HCT116 (cell line): ENCODE measurements at regions not wholly inside any gene's neighbourhood (a gene's known extent, or its start where the extent isn't known, plus 50 kb on each side); places are given as distances from the start of the nearest gene placed in this dataset.

Source experiments
- ATAC-seq: fragments of 200-7000 bp; cut with Tn5 transposase; 2 replicates; pipeline ENCODE4 v1.9.1; 2020; ENCODE audit warnings: mild to moderate bottlenecking, moderate library complexity
- BruUV-seq: library from RNA; stranded (reverse); fragments of 400-500 nt; replicated peaks from 2 replicates; lab custom pipeline; 2021; lab: Mats Ljungman, UMichigan
- CTCF ChIA-PET: fragments of 300-600 bp; sonication (Branson Sonifier 250); formaldehyde crosslinking; loops from one replicate; lab custom pipeline; 2021; ENCODE audit warnings: antibody characterized with exemption; lab: Charles Lee
- POLR2A ChIA-PET: fragments of 300-600, 350-600 bp; sonication (Branson Sonifier 250); formaldehyde crosslinking; loops from one replicate; lab custom pipeline; 2021; ENCODE audit warnings: antibody characterized with exemption; lab: Charles Lee
- RAD21 ChIA-PET, 2 experiments: fragments of 300-600 bp; sonication (Branson Sonifier 250); formaldehyde crosslinking; loops; one replicate each; lab custom pipeline; 2023; ENCODE audit warnings: low total read pairs in 2 of 2; ENCODE audit not compliant: uncharacterized antibody in 2 of 2, unreplicated experiment in 2 of 2, low non-redundant PET in 1 of 2; lab: Charles Lee
- DNase-seq: peaks from one replicate; pipeline ENCODE4 v3.0.0-alpha.2; 2010; ENCODE audit warnings: low read depth, low spot score
- H2AFZ ChIP-seq: fragments of 200-600 bp; shearing (Covaris generic), sonication (generic); 2 replicates; pipeline ENCODE4 v1.6.1; 2017; ENCODE audit warnings: low read depth, mixed run types, mixed read lengths, antibody characterized with exemption, low read length; ENCODE audit not compliant: poor library complexity, severe bottlenecking
- H3K27ac ChIP-seq: 2 replicates; pipeline ENCODE4 v1.5.1; 2012; ENCODE audit warnings: low read depth, low read length
- H3K27me3 ChIP-seq: fragments of 200-600 bp; sonication (generic); 2 replicates; pipeline ENCODE4 v1.6.1; 2016; ENCODE audit warnings: mixed run types, low read length, mixed read lengths; ENCODE audit not compliant: insufficient read depth
- H3K36me3 ChIP-seq, 2 experiments: fragments of 200-500 bp in 1 of 2; fragments of 200-600 bp in 1 of 2; sonication (Bioruptor generic) in 1 of 2; sonication (generic) in 1 of 2; 2 replicates each; pipeline versions ENCODE4 v1.5.1 to v1.6.1; 2014 to 2016; ENCODE audit warnings: low read length in 2 of 2, inconsistent platforms in 1 of 2, mixed read lengths in 1 of 2, mixed run types in 1 of 2; ENCODE audit not compliant: insufficient read depth in 2 of 2, control insufficient read depth in 1 of 2
- H3K4me1 ChIP-seq, 2 experiments: fragments of 200-600 bp in 1 of 2; sonication (generic) in 1 of 2; 2 replicates each; pipeline versions ENCODE4 v1.5.1 to v1.6.1; 2012 to 2017; ENCODE audit warnings: low read length in 2 of 2, inconsistent platforms in 1 of 2, mild to moderate bottlenecking in 1 of 2, mixed read lengths in 1 of 2, mixed run types in 1 of 2, moderate library complexity in 1 of 2; ENCODE audit not compliant: insufficient read depth in 2 of 2, control insufficient read depth in 1 of 2
- H3K4me2 ChIP-seq: fragments of 200-600 bp; sonication (generic); 2 replicates; pipeline ENCODE4 v1.6.1; 2017; ENCODE audit warnings: mixed run types, low read length, mixed read lengths
- H3K4me3 ChIP-seq, 2 experiments: fragments of 200-600 bp in 1 of 2; sonication (generic) in 1 of 2; replicated peaks in 1 of 2; 2 replicates each; pipeline ENCODE4 v1.5.1; 2011 to 2016; ENCODE audit warnings: low read length in 2 of 2, control low read depth in 1 of 2, low read depth in 1 of 2, mild to moderate bottlenecking in 1 of 2, mixed read lengths in 1 of 2, mixed run types in 1 of 2
- H3K79me2 ChIP-seq: fragments of 200-600 bp; sonication (generic); 2 replicates; pipeline ENCODE4 v1.6.1; 2017; ENCODE audit warnings: mild to moderate bottlenecking, mixed run types, low read length, moderate library complexity, mixed read lengths; ENCODE audit not compliant: insufficient read depth
- H3K9ac ChIP-seq: fragments of 200-600 bp; sonication (generic); 2 replicates; pipeline ENCODE4 v1.6.1; 2016; ENCODE audit warnings: low read length, mixed read lengths
- H3K9me2 ChIP-seq: fragments of 200-600 bp; sonication (generic), shearing (Covaris generic); 2 replicates; pipeline ENCODE4 v1.6.1; 2017; ENCODE audit warnings: mixed run types, mild to moderate bottlenecking, moderate library complexity; ENCODE audit not compliant: insufficient read depth
- H3K9me3 ChIP-seq, 2 experiments: fragments of 200-500 bp in 1 of 2; fragments of 200-600 bp in 1 of 2; sonication (Bioruptor generic) in 1 of 2; sonication (generic) in 1 of 2; 2 replicates each; pipeline ENCODE4 v1.6.1; 2014 to 2017; ENCODE audit warnings: low read length in 2 of 2, mixed read lengths in 2 of 2, inconsistent platforms in 1 of 2, low read depth in 1 of 2, mild to moderate bottlenecking in 1 of 2, mixed run types in 1 of 2, moderate library complexity in 1 of 2; ENCODE audit not compliant: control insufficient read depth in 1 of 2, insufficient read depth in 1 of 2
- H4K20me1 ChIP-seq: fragments of 200-600 bp; sonication (generic), shearing (Covaris generic); 2 replicates; pipeline ENCODE4 v1.6.1; 2017; ENCODE audit warnings: mixed run types, mild to moderate bottlenecking, moderate library complexity; ENCODE audit not compliant: insufficient read depth
- CBX3 ChIP-seq: IDR thresholded peaks from 2 replicates; pipeline ENCODE4 v1.6.1; 2012; ENCODE audit warnings: low read depth
- POLR2AphosphoS5 ChIP-seq: IDR thresholded peaks from 2 replicates; pipeline ENCODE4 v1.6.1; 2011; ENCODE audit warnings: mild to moderate bottlenecking, low read depth, low read length, moderate library complexity
- RAD21 ChIP-seq: IDR thresholded peaks from 2 replicates; pipeline ENCODE4 v1.6.1; 2012; ENCODE audit warnings: low read depth, mild to moderate bottlenecking
- intact Hi-C: fragments of 100-400 bp; cut with micrococcal nuclease; formaldehyde crosslinking; loops from 2 replicates; pipeline ENCODE4 v1.10.0; 2022
- TF ChIP-seq, protein P1 (sequence below): IDR thresholded peaks from 2 replicates; pipeline ENCODE4 v1.6.1; 2011; ENCODE audit warnings: mild to moderate bottlenecking, low read length, moderate library complexity; ENCODE audit not compliant: insufficient replicate concordance; ENCODE audit errors: extremely low read depth
- TF ChIP-seq, protein P2 (sequence below), 3 experiments: fragments of 200-600 bp in 1 of 3; sonication (generic) in 1 of 3; IDR thresholded peaks in 2 of 3; conservative IDR thresholded peaks in 1 of 3; 2 replicates each; pipeline ENCODE4 v1.5.1; 2012 to 2017; ENCODE audit warnings: low read depth in 2 of 3, low read length in 2 of 3, antibody characterized with exemption in 1 of 3, borderline replicate concordance in 1 of 3, control low read depth in 1 of 3, mild to moderate bottlenecking in 1 of 3, mixed read lengths in 1 of 3, mixed run types in 1 of 3, moderate library complexity in 1 of 3; ENCODE audit not compliant: insufficient read depth in 1 of 3

DNA sequence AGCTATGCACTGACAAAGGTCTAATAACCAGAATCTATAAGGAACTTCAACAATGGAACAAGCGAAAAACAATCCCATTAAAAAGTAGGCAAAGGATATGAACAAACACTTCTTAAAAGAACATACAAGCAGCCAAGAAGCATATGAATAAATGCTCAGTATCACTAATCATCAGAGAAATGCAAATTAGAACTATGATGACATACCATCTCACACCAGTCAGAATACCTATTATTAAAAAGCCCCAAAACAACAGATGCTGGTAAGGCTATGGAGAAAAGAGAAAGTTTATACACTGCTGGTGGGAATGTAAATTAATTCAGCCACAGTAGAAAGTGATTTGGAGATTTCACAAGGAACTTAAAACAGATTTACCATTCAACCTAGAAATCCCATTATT is 211.8 kb downstream of the EDN1 start:
- BruUV-seq: no TSS peak
- TF ChIP-seq CBX3: no peak
- TF ChIP-seq, protein P1, sequence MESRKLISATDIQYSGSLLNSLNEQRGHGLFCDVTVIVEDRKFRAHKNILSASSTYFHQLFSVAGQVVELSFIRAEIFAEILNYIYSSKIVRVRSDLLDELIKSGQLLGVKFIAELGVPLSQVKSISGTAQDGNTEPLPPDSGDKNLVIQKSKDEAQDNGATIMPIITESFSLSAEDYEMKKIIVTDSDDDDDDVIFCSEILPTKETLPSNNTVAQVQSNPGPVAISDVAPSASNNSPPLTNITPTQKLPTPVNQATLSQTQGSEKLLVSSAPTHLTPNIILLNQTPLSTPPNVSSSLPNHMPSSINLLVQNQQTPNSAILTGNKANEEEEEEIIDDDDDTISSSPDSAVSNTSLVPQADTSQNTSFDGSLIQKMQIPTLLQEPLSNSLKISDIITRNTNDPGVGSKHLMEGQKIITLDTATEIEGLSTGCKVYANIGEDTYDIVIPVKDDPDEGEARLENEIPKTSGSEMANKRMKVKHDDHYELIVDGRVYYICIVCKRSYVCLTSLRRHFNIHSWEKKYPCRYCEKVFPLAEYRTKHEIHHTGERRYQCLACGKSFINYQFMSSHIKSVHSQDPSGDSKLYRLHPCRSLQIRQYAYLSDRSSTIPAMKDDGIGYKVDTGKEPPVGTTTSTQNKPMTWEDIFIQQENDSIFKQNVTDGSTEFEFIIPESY: no peak
- H3K9ac ChIP-seq: no peak overlapping the region
- H3K79me2 ChIP-seq: no peaks in the 10 kb centered on the region
- H4K20me1 ChIP-seq: no peaks in the 10 kb centered on the region
- no peak overlapping the region for H3K4me2 ChIP-seq
- no peaks in the 10 kb centered on the region for H3K9me2 ChIP-seq
- no peak for DNase-seq
- H3K9me3 ChIP-seq: no peaks in the 10 kb centered on the region
- intact Hi-C loops: loop anchor here (5.0 to 10.0 kb wide), 2 partner anchors 210 to 847 kb away; partner anchors contain the start of gene EDN1
- H3K4me1 ChIP-seq: no peaks in the 10 kb centered on the region
- POLR2A ChIA-PET: no interaction called here
- RAD21 ChIA-PET: no interaction called here
- H2AFZ ChIP-seq: no peak overlapping the region
- no peaks in the 10 kb centered on the region for H3K36me3 ChIP-seq
- CTCF ChIA-PET: no interaction called here
- no peak for ATAC-seq
- H3K27me3 ChIP-seq: no peaks in the 10 kb centered on the region
- H3K4me3 ChIP-seq: no peak overlapping the region
- no peak overlapping the region for H3K27ac ChIP-seq

DNA sequence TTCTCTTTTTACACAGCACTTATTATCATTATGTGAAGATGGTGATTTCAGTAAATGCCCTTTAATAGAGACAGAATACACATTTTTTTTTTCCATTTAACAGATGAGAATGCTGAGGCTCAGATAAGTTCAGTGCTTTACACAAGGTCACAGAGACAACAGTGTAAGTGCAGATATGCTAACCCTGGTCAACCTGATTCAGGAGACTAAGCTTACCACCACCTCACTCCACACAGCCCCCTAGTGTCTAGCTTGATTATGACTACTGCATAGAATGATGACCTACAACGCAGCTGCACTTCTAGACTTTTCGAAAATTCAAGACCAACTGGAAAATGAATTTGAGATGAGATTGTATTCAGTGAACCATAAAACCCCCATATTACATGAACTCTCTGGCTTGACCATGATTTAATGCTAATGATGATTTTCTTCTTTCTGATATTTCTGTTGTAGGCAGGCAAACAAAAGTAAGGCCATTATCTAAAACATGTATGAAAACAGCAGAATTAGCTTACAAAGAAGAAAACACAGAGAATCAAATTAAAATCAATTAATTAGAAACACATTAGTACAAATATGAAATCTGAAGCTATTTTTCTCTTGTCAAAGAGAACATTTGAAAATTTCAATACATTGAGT is 212.1 kb upstream of the PHACTR1 start:
- Histone ChIP-seq H3K79me2 (no peaks in the 10 kb centered on the region), H3K9me2 (no peaks in the 10 kb centered on the region), H3K36me3 (no peaks in the 10 kb centered on the region), H4K20me1 (no peaks in the 10 kb centered on the region), H3K4me3 (no peak overlapping the region), H3K4me1 (no peaks in the 10 kb centered on the region), H3K9ac (no peak overlapping the region), H2AFZ (peak overlapping the region; percentile 60), H3K9me3 (no peaks in the 10 kb centered on the region), H3K27me3 (no peaks in the 10 kb centered on the region), H3K27ac (no peak overlapping the region), H3K4me2 (no peak overlapping the region)
- ChIA-PET POLR2A (no interaction called here), CTCF (interaction anchor here (0.7 to 1.8 kb wide), 9 partner anchors 14 to 270 kb away, joined by 3 to 22 read pairs (median 3); partner anchors contain the start of gene EDN1), RAD21 (no interaction called here)
- DNase-seq: peak; percentile 48
- ATAC-seq: peak; percentile 96
- TF ChIP-seq RAD21 (peak; percentile 66), POLR2AphosphoS5 (no peak)
- TF ChIP-seq, protein P2, sequence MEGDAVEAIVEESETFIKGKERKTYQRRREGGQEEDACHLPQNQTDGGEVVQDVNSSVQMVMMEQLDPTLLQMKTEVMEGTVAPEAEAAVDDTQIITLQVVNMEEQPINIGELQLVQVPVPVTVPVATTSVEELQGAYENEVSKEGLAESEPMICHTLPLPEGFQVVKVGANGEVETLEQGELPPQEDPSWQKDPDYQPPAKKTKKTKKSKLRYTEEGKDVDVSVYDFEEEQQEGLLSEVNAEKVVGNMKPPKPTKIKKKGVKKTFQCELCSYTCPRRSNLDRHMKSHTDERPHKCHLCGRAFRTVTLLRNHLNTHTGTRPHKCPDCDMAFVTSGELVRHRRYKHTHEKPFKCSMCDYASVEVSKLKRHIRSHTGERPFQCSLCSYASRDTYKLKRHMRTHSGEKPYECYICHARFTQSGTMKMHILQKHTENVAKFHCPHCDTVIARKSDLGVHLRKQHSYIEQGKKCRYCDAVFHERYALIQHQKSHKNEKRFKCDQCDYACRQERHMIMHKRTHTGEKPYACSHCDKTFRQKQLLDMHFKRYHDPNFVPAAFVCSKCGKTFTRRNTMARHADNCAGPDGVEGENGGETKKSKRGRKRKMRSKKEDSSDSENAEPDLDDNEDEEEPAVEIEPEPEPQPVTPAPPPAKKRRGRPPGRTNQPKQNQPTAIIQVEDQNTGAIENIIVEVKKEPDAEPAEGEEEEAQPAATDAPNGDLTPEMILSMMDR (IDR thresholded peaks at IDR 0.05 in 2 of 3, conservative IDR thresholded peaks at IDR 0.05 in 1 of 3; ENCODE audit: borderline replicate concordance in 1 of 3, insufficient read depth in 1 of 3, low read depth in 2 of 3, low read length in 2 of 3): peak; percentile 39 to 76 (median 65); a peak in 5 of 6 replicates
- BruUV-seq: no TSS peak
- intact Hi-C loops: loop anchor here (5.0 to 10.0 kb wide), 2 partner anchors 212 to 850 kb away; partner anchors contain the start of gene EDN1
